GM18498 (cell line): ENCODE measurements at regions not wholly inside any gene's neighbourhood (a gene's known extent, or its start where the extent isn't known, plus 50 kb on each side); places are given as distances from the start of the nearest gene placed in this dataset.
"Not testable (repeated sequence)": the region's sequence is repeated elsewhere in the genome, so short reads cannot be mapped to it uniquely, and the experiment has no call there.

Experiments used
- ATAC-seq: cut with Tn5 transposase; IDR thresholded peaks from one replicate; pipeline ENCODE4 v1.9.1; 2021; ENCODE audit warnings: mild to moderate bottlenecking, moderate library complexity; ENCODE audit not compliant: unreplicated experiment

DNA sequence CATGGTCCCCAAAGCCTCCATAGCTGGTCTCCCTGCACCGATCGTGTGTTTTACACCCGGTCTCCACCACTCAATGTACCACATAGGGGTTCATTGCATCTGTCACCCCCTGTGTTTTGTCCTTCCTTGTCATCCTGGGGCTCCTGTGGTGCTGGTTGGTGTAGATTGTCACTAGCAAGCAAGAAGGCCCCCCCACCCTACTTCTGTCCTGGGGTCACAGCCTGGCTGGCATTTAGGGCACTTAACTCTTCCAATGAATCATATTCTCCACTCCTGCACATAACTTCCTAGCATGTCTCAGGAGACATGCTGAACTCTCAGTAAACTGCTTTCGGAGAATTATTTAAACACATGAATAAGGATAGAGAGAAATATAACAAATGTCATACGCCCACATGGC lies 161.4 kb downstream of the BCL2L11 start:
- not testable (repeated sequence) for ATAC-seq

GRCh38 chr2:111287646-111288568 lies 167.2 kb downstream of the BCL2L11 start:
- not testable (repeated sequence) for ATAC-seq

- ATAC-seq: not testable (repeated sequence)
These were observed 169.7 kb downstream of the BCL2L11 start for GRCh38 chr2:111290370-111290769.

- ATAC-seq: not testable (repeated sequence)
These were observed 170.9 kb downstream of the BCL2L11 start for GRCh38 chr2:111291566-111291965.

- not testable (repeated sequence) for ATAC-seq
These were observed 171.7 kb downstream of the BCL2L11 start for GRCh38 chr2:111292232-111292968.

- ATAC-seq: not testable (repeated sequence)
These were observed 174.0 kb downstream of the BCL2L11 start for GRCh38 chr2:111294699-111295098.

DNA sequence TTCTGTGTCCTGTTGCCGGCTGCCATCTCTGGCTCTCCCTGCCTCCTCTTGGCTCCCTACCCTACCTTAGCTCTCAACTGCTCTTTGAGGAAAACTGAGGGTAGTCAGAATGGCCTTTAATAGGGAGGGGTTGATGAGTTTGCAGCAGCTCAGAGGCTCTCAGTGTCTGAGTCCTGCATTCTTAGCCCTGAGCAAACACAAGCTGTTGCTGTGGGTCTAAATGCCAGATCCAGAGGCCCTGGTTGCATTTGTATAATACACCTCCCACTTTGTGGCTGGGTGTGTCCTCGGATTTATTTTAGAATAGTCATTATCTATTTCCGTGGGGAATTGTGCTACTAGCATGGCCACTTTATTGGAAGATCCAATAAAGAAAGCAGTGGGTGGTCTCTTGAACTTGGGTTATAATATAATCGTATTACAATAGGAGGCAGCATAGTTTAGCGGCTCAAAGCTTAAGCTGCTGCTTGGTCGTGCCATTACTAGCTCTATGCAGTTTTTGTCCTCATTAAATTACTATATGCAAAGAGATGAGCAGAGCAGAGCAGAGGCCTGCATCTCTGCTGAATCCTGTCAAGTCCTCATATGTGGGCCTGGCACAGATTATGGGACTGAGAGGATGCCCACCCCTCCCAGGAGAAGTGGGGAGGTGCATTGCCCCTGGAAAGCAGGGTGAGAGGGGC lies 175.5 kb downstream of the BCL2L11 start:
- not testable (repeated sequence) for ATAC-seq

GRCh38 chr2:111297128-111297527 lies 176.4 kb downstream of the BCL2L11 start:
- not testable (repeated sequence) for ATAC-seq

DNA sequence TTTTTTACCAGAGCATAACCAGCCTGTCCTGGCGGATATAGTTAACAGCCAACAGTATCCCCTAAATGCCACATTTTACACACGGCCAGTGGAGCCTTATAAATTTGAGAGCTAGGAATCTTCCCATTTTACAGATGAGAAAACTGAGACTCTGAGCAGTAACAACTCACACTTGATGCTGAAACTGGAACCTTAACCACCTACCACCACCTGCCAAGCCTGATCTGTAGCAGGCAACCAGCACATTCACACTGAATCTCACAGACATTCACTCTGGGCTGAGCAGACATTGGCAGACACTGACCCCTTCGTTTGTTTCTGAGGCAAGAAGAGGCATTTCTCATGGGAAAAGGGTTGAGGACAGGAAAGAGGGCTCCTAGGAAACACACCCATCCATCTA lies 178.2 kb downstream of the BCL2L11 start:
- not testable (repeated sequence) for ATAC-seq

- ATAC-seq: not testable (repeated sequence)
These were observed 178.9 kb downstream of the BCL2L11 start for GRCh38 chr2:111299635-111300034.

GRCh38 chr2:111301677-111302076 lies 181.0 kb downstream of the BCL2L11 start:
- not testable (repeated sequence) for ATAC-seq

DNA sequence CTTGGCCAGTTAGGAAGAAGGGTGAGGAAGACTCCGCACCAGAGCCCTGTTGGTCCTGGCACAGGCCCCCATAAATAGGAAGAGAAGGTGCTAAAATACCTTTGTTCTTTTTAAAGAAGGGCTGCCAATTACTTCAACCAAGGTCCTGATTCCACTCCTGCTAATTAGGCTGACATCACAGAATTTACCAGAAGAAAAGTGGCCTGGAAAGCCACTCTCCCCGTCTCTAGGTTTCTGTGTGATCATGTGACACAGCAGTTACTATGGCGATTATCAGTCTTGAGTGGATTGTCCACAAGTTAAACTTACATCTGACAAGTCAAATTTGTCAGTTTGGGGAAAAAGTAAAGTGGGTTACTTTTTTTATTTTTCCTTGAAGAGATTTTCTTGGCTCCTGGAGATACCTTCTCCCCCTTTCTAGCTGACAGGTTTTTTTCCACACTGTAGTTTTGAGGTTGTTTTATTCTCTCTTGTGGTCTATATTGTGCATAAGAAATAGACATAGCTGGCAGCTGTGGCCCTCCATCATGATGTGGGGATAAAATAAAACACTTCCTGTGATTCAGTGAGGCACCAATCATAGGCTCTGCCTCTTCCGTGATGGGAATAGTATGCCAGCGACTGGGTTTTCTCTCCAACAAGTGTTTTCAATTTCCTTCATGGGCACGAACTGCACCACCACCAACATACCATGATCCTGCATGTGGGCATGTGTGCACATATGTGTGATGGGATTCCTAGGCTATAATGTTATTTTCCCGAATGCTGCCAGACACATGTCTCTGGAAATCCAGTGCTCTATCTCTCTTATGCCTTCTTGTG lies 181.9 kb downstream of the BCL2L11 start:
- ATAC-seq: not testable (repeated sequence)

- not testable (repeated sequence) for ATAC-seq
These were observed 186.6 kb downstream of the BCL2L11 start for GRCh38 chr2:111307302-111307701.

DNA sequence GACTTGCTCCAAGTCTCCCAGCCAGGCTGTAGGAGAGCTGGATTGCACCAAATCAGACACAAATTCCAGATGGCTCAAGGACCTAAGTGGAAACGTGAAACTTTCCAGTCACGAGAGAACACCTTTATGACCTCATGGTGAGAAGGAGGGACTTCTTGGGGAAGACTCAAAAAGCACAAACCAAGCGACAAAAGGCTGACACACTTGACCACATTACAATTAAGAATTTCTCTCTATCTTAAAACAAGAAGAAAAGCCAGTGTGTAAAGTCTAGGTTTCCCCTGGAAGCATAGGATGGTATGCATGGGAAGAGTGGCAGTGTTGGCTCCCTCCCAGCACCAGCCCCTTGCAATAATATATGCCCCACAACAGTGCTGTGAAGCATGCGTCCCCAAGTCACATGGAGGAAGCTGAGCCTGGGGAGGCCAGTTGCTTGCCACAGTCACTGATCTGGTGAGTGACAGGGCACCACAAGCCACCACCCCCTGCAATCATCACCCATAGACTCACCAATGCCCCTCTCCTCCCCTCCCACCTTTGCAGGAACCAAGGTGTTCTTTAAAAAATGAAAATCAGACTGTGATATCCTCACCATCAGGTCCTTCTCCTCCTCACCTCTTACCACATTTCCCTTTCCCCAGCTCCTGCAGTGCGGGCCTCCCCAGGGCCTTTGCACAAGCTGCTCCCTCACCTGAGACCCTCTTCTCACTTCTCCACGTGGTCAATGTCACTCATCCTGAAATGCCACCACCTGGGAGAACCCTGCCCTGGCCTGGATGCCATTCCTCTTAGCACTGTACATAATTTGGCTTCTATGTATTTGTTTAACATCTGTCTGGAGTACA lies 188.7 kb downstream of the BCL2L11 start:
- ATAC-seq: not testable (repeated sequence)

GRCh38 chr2:111310395-111310794 lies 189.7 kb downstream of the BCL2L11 start:
- ATAC-seq: not testable (repeated sequence)

GRCh38 chr2:111311568-111311967 lies 190.9 kb downstream of the BCL2L11 start:
- not testable (repeated sequence) for ATAC-seq

- not testable (repeated sequence) for ATAC-seq
These were observed 192.3 kb downstream of the BCL2L11 start for GRCh38 chr2:111312897-111313607.

DNA sequence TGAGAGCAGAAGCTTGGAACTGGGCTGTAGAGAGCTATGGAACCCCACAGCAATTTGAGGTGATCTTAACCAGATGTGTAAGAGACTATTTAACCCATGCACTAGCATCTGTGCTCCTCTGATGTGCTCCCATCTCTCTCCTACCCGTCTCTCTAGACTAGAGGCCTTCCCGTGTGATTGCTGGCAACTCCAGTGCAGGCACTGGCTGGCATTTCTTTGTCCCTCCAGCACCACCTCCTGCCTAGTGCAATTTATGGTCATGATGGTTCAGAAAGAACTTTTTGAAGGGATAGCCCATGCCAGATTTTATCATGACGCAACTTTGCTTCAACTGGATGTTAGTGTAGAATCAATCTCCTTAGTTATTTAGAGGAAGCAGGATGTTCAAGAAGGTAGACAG lies 193.0 kb downstream of the BCL2L11 start:
- ATAC-seq: not testable (repeated sequence)
